NCI-H2196 (cell line): ENCODE measurements at regions not wholly inside any gene's neighbourhood (a gene's known extent, or its start where the extent isn't known, plus 50 kb on each side); places are given as distances from the start of the nearest gene placed in this dataset.

ENCODE experiments used
- DNase-seq: peaks from one replicate; lab custom pipeline; 2025; ENCODE audit not compliant: unreplicated experiment; lab: John Stamatoyannopoulos, UW

- DNase-seq = no peak
Measured at GRCh38 chr3:162278834-162279233, 782.2 kb downstream of the OTOL1 start.

- DNase-seq = no peak
Measured at GRCh38 chr3:162285259-162285658, 788.7 kb downstream of the OTOL1 start.

DNA sequence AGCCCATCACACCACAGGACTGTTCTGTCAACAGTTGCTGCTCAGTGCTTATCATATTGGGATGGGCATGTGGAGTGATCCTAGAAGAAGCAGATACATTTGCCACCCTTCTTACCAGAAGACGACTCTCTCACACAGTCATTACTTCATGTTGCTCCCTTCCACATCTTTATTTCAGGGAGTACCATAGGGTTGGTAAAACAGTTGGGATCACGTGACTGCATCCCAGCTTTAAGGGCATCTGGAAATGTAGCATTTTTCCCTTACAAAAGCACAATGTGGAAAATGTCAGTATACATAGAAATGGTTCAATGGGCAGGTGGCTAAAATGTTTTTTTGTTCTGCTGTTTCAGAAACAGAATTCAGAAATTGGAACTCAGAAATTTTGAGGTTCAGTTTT is 791.0 kb downstream of the OTOL1 start:
- no peak for DNase-seq

DNA sequence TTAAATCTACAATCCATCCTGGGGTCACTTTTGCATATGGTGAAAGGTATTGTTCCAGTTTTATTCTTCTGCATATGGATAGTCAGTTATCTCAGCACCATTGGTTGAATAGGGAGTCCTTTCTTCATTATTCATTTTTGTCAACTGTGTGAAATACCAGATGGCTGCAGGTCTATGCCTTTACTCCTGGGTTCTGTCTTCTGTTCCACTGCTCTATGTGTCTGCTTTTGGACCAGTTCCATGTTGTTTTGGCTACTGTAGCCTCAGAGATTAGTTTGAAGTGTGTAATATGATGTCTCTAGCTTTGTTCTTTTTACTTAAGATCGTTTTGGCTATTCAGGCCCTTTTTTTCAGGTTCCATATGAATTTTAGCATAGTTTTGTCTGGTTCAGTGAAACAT is 795.8 kb downstream of the OTOL1 start:
- DNase-seq = no peak

- DNase-seq = no peak
Measured at GRCh38 chr3:162295323-162295983, 798.8 kb downstream of the OTOL1 start.

GRCh38 chr3:162302983-162303624 is 806.5 kb downstream of the OTOL1 start:
- DNase-seq = no peak

- DNase-seq = no peak
Measured at GRCh38 chr3:162317046-162317445, 820.4 kb downstream of the OTOL1 start.

DNA sequence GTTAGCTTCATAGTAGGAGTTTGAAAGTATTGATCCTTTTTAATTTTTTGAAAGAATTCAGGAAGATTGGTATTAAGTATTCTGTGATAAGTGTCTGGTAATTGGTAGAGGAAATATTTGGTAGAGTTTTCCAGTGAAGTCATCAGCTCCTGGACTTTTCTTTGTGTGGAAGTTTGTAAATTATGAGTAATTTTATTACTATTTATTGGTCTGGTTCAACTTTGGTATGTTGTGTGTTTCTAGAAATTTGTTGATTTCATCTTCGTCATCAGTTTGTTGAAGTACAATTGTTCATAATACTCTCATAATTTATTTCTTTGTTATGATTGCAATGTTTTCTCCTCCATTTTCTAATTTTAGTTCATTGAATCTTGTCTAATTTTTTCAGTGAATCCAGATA is 832.0 kb downstream of the OTOL1 start:
- no peak for DNase-seq

GRCh38 chr3:162329514-162329913 is 832.9 kb downstream of the OTOL1 start:
- no peak for DNase-seq

- no peak for DNase-seq
Measured at GRCh38 chr3:162332344-162332743, 835.7 kb downstream of the OTOL1 start.

- DNase-seq = no peak
Measured at GRCh38 chr3:162334537-162334936, 837.9 kb downstream of the OTOL1 start.

- DNase-seq = no peak
Measured at GRCh38 chr3:162337630-162338029, 841.0 kb downstream of the OTOL1 start.

GRCh38 chr3:162338514-162338913 is 841.9 kb downstream of the OTOL1 start:
- DNase-seq = no peak

- no peak for DNase-seq
Measured at GRCh38 chr3:162348912-162349311, 852.3 kb downstream of the OTOL1 start.

- no peak for DNase-seq
Measured at GRCh38 chr3:162353414-162353813, 856.8 kb downstream of the OTOL1 start.

DNA sequence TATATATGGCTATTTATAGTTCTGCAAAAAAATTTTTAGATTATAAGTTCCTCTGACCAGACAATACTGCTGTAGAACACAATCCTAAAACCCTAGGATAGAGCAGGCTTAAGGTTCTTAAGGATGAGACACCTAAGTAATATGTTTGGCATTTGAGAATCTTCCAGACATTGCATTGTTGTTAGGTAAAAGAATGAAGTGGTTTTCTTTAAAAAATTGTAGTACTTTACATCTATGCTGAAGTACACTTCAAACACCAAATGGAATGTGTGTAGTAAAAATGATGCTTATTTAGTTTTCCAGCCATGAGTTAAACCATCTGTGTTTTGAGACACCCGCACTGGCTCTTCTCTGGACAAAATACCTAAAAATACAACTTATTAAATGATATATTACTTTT is 857.7 kb downstream of the OTOL1 start:
- no peak for DNase-seq

DNA sequence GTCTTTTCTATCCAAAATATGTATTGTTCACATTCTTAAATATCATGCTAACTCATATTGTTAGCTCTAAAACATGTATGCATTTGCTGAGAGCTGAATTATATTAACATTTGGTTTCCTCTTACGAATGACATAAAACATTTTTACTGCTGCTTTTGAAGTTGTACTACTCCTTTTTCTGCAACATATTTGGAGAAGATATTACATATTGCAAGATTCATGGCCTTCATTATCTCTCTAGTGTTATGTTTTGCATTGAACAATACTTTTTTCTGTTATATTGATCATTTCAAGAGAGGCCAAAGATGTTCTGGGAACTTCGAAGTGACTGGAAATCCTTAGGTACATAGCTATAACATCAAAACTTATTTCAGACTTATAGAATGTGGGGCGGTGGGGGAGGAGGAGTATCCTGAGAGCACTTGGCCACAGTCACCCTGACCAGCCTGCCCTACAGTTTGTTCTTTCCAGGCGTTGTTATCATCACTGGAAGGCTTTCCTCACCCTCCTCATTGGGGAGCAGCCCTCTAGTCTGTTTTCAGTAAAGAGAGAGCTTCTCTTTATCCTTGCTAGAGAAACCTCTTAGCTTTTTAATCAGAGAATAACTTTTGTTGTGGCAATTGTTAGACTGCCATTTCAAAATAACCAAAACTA is 868.6 kb downstream of the OTOL1 start:
- no peak for DNase-seq

DNA sequence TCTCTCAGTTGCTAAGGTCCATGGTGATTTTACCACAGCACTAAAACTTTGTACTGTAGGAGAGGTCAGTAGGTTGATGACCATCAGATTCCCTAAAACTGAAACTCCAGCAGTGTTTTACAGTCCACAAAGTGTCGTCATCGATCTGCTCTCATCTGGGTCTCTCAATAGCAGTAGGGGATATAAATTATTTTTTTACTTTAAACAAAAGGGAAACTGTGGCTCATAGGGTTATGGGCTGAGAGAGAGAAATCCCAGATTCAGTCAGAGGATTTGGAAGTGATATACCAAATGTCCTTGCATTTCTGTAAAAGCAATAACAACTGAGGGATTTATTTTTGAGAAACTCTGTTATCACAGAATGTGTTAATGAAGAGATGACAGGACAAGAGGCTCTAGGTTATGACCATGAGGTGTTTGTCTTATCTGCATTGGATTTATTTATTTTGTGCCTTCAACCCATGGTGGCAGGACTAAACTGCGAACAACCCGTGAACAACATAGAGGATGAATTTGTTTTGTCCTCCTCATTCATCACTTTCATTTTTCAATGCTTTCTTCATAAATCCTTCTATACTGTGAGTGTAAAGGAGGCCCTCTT is 869.7 kb downstream of the OTOL1 start:
- no peak for DNase-seq

- DNase-seq = no peak
Measured at GRCh38 chr3:162367429-162368260, 871.0 kb downstream of the OTOL1 start.

DNA sequence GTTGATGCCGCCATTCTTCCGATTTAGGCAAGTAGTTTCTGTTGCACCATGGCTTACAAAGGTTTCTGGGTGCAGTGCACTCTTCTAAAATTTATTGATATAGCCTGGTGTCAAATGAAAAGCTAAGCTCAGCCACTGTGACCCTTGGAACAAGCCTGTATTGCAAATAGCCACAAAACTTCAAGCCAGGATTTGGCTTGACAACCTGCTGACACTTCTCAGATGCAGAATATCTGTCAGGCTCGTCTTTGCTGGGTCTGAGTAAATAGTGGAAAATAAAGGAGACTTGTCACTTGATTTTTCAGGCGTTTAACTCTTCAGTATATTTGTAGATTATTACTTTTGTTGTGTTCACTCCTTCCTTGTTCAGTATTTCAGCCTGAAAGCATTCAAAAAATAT is 871.8 kb downstream of the OTOL1 start:
- no peak for DNase-seq

DNA sequence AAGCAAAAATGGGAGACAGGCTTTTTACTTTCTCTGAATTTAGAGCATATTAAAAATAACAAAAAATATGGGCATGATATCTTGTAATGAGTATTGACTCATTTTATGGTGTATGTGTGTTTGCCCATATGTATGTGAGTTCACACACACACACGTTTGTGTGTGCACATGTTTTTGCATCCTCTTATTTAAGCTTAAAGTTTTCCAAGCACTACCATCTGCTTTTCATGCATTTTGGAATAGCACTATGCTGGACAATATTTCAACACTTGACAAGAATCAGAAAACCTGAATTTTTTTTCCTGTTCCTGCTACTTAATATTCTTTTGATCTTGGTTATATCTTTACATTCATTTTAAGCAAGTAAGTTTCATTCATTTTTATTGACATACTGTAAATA is 872.7 kb downstream of the OTOL1 start:
- no peak for DNase-seq
